Endothelial cell of umbilical vein (primary cell): ENCODE measurements at regions not wholly inside any gene's neighbourhood (a gene's known extent, or its start where the extent isn't known, plus 50 kb on each side); places are given as distances from the start of the nearest gene placed in this dataset.

ENCODE experiments used
- BruUV-seq: library from RNA; stranded (reverse); fragments of 400-500 nt; replicated peaks from 2 replicates; lab custom pipeline; 2021; lab: Mats Ljungman, UMichigan
- CTCF ChIA-PET: fragments of 300-600, 350-600 bp; sonication (Branson Sonifier 250); formaldehyde crosslinking; loops from one replicate; lab custom pipeline; 2021; ENCODE audit warnings: antibody characterized with exemption, inconsistent platforms; lab: Charles Lee
- POLR2A ChIA-PET: fragments of 300-600, 350-600 bp; sonication (Branson Sonifier 250); formaldehyde crosslinking; loops from one replicate; lab custom pipeline; 2021; ENCODE audit warnings: antibody characterized with exemption, inconsistent platforms; lab: Charles Lee
- DNase-seq: peaks from one replicate; pipeline ENCODE4 v3.0.0-alpha.2; 2011; ENCODE audit warnings: low read depth, low spot score
- FAIRE-seq: peaks from 2 replicates; lab custom pipeline; 2011; peaks lifted over from hg19 to GRCh38; lab: Jason Lieb, UNC
- H2AFZ ChIP-seq: 2 replicates; pipeline ENCODE4 v1.6.0; 2012; ENCODE audit warnings: low read depth, low read length, control low read depth, inconsistent platforms
- H3K27ac ChIP-seq: 2 replicates; pipeline ENCODE4 v1.5.1; 2011; ENCODE audit warnings: low read depth, mild to moderate bottlenecking, control low read depth, low read length, moderate library complexity; ENCODE audit not compliant: insufficient read depth
- H3K27me3 ChIP-seq, 2 experiments: 2 replicates each; pipeline versions ENCODE4 v1.6.0 to v1.6.1; 2011; ENCODE audit warnings: low read length in 2 of 2, mixed read lengths in 1 of 2; ENCODE audit not compliant: control insufficient read depth in 2 of 2, insufficient read depth in 2 of 2
- H3K36me3 ChIP-seq, 2 experiments: 2 replicates in 1 of 2; 3 replicates in 1 of 2; pipeline ENCODE4 v1.5.1; 2011; ENCODE audit warnings: low read length in 2 of 2, mild to moderate bottlenecking in 1 of 2, moderate library complexity in 1 of 2; ENCODE audit not compliant: control insufficient read depth in 2 of 2, insufficient read depth in 2 of 2; ENCODE audit errors: extremely low read depth in 1 of 2
- H3K4me1 ChIP-seq: 3 replicates; pipeline ENCODE4 v1.5.1; 2011; ENCODE audit warnings: mild to moderate bottlenecking, low read length; ENCODE audit not compliant: control insufficient read depth, insufficient read depth; ENCODE audit errors: extremely low read depth
- H3K4me2 ChIP-seq: 2 replicates; pipeline ENCODE4 v1.6.1; 2011; ENCODE audit warnings: low read length, control low read depth, mixed read lengths; ENCODE audit not compliant: insufficient read depth
- H3K4me3 ChIP-seq, 3 experiments: fragments of 200-600 bp in 1 of 3; sonication (generic), shearing (Covaris generic) in 1 of 3; replicated peaks in 1 of 3; 2 replicates each; pipeline ENCODE4 v1.5.1; 2011 to 2016; ENCODE audit warnings: control low read depth in 3 of 3, low read length in 3 of 3, mild to moderate bottlenecking in 2 of 3, inconsistent platforms in 1 of 3, low read depth in 1 of 3, moderate library complexity in 1 of 3; ENCODE audit not compliant: insufficient read depth in 1 of 3
- H3K79me2 ChIP-seq: 2 replicates; pipeline ENCODE4 v1.6.0; 2012; ENCODE audit warnings: low read length, inconsistent platforms; ENCODE audit not compliant: control insufficient read depth, insufficient read depth
- H3K9ac ChIP-seq: replicated peaks from 2 replicates; pipeline ENCODE3; 2011; ENCODE audit warnings: low read length, control low read depth; ENCODE audit not compliant: insufficient read depth; ENCODE audit errors: extremely low read depth
- H3K9me1 ChIP-seq: replicated peaks from 3 replicates; pipeline ENCODE4 v1.6.0; 2011; ENCODE audit warnings: mild to moderate bottlenecking, low read length; ENCODE audit not compliant: control insufficient read depth, insufficient read depth; ENCODE audit errors: extremely low read depth
- H3K9me3 ChIP-seq: replicated peaks from 2 replicates; pipeline ENCODE4 v1.5.1; 2012; ENCODE audit warnings: low read length, inconsistent platforms; ENCODE audit not compliant: control insufficient read depth, insufficient read depth
- H4K20me1 ChIP-seq: replicated peaks from 2 replicates; pipeline ENCODE3; 2011; ENCODE audit warnings: mild to moderate bottlenecking, low read length; ENCODE audit not compliant: control insufficient read depth, insufficient read depth; ENCODE audit errors: extremely low read depth
- CTCF ChIP-seq, 2 donors: IDR thresholded peaks; 1 replicate in 1 of 2; 2 replicates in 1 of 2; pipeline ENCODE4 v1.5.1; 2011; ENCODE audit warnings: low read length in 2 of 2, mild to moderate bottlenecking in 2 of 2, moderate library complexity in 2 of 2, control low read depth in 1 of 2, inconsistent platforms in 1 of 2, low read depth in 1 of 2; ENCODE audit not compliant: insufficient read depth in 1 of 2; ENCODE audit errors: extremely low read depth in 1 of 2
- EZH2 ChIP-seq: IDR thresholded peaks from 2 replicates; pipeline ENCODE4 v1.6.1; 2012; ENCODE audit warnings: borderline replicate concordance, low read depth, mild to moderate bottlenecking, moderate library complexity, low read length, inconsistent platforms; ENCODE audit not compliant: severe bottlenecking
- FOS ChIP-seq: IDR thresholded peaks from 2 replicates; pipeline ENCODE4 v1.6.1; 2011; ENCODE audit warnings: mild to moderate bottlenecking, low read length, moderate library complexity, borderline replicate concordance; ENCODE audit not compliant: insufficient read depth
- GATA2 ChIP-seq: IDR thresholded peaks from 2 replicates; pipeline ENCODE4 v1.7.0; 2011; ENCODE audit warnings: low read depth, mild to moderate bottlenecking, moderate library complexity, mixed read lengths, low read length; ENCODE audit not compliant: insufficient read length, insufficient read depth
- JUN ChIP-seq: IDR thresholded peaks from 2 replicates; pipeline ENCODE4 v1.6.1; 2011; ENCODE audit warnings: borderline replicate concordance, low read depth; ENCODE audit not compliant: insufficient read length, insufficient read depth
- MAX ChIP-seq: IDR thresholded peaks from 2 replicates; pipeline ENCODE4 v1.6.1; 2011; ENCODE audit not compliant: insufficient read depth, insufficient read length
- MYC ChIP-seq: IDR thresholded peaks from one replicate; pipeline ENCODE4 v1.6.1; 2011; ENCODE audit warnings: mild to moderate bottlenecking, low read depth, low read length
- POLR2A ChIP-seq: IDR thresholded peaks from 2 replicates; pipeline ENCODE4 v1.6.1; 2012; ENCODE audit warnings: low read depth, mild to moderate bottlenecking, control low read depth, low read length
- POLR2AphosphoS5 ChIP-seq: IDR thresholded peaks from 2 replicates; pipeline ENCODE4 v1.6.1; 2012; ENCODE audit warnings: low read depth, mild to moderate bottlenecking, control low read depth, low read length, moderate library complexity; ENCODE audit not compliant: insufficient read depth
- dilution Hi-C: fragments of 300-500 bp; cut with MboI; formaldehyde crosslinking; loops from one replicate; pipeline ENCODE4 v1.15.0; 2019; ENCODE audit warnings: low sequenced_read_pairs; ENCODE audit not compliant: extremely low pct_ligation_motif_present
- intact Hi-C: fragments of 100-400 bp; cut with micrococcal nuclease; formaldehyde crosslinking; loops from one replicate; pipeline ENCODE4 v1.10.0; 2022

GRCh38 chr1:81226603-81226928 lies 574.2 kb upstream of the ADGRL2 start:
- FAIRE-seq = no peak
- no peaks in the 10 kb centered on the region for H3K9me1 ChIP-seq
- POLR2A ChIA-PET = no interaction called here

GRCh38 chr1:81225789-81226602 lies 574.7 kb upstream of the ADGRL2 start:
- CTCF ChIA-PET = no interaction called here
- Histone ChIP-seq H3K9me1 (no peaks in the 10 kb centered on the region), H3K27me3 (no peaks in the 10 kb centered on the region), H2AFZ (no peak overlapping the region), H4K20me1 (no peaks in the 10 kb centered on the region), H3K79me2 (no peaks in the 10 kb centered on the region), H3K27ac (no peak overlapping the region), H3K4me2 (no peak overlapping the region), H3K4me1 (no peaks in the 10 kb centered on the region), H3K4me3 (no peak overlapping the region), H3K36me3 (no peaks in the 10 kb centered on the region), H3K9ac (no peak overlapping the region), H3K9me3 (no peaks in the 10 kb centered on the region)
- BruUV-seq = no TSS peak
- POLR2A ChIA-PET = no interaction called here
- intact Hi-C loops (no loop called here), dilution Hi-C loops (no loop called here)
- no peak for FAIRE-seq
- TF ChIP-seq MYC (no peak), GATA2 (no peak), CTCF (IDR thresholded peaks at IDR 0.05; ENCODE audit: extremely low read depth in 1 of 2, insufficient read depth in 1 of 2, low read depth in 1 of 2, low read length in 2 of 2) (no peak), POLR2A (no peak), EZH2 (no peak), JUN (no peak), POLR2AphosphoS5 (no peak), FOS (no peak), MAX (no peak)
- no peak for DNase-seq

More at GRCh38 chr1:81226603-81226928, 574.2 kb upstream of the ADGRL2 start:
- H3K36me3 ChIP-seq = no peaks in the 10 kb centered on the region
- no peak overlapping the region for H3K4me2 ChIP-seq
- dilution Hi-C loops (no loop called here), intact Hi-C loops (no loop called here)
- no peak overlapping the region for H3K27ac ChIP-seq
- no peak overlapping the region for H3K9ac ChIP-seq
- H3K4me1 ChIP-seq = no peaks in the 10 kb centered on the region
- DNase-seq = no peak
- no peaks in the 10 kb centered on the region for H4K20me1 ChIP-seq
- CTCF ChIA-PET = no interaction called here
- H2AFZ ChIP-seq = no peak overlapping the region
- no peaks in the 10 kb centered on the region for H3K9me3 ChIP-seq
- no peak for TF ChIP-seq GATA2
- no peaks in the 10 kb centered on the region for H3K79me2 ChIP-seq
- H3K27me3 ChIP-seq = no peaks in the 10 kb centered on the region
- no TSS peak for BruUV-seq
- H3K4me3 ChIP-seq = no peak overlapping the region
